BE2C (cell line): ENCODE measurements at regions not wholly inside any gene's neighbourhood (a gene's known extent, or its start where the extent isn't known, plus 50 kb on each side); places are given as distances from the start of the nearest gene placed in this dataset.

Source experiments
- DNase-seq: peaks from one replicate; pipeline ENCODE4 v3.0.0-alpha.2; 2020
- H3K27me3 ChIP-seq: fragments of 250-450 bp; sonication (Bioruptor Pico); 2 replicates; pipeline ENCODE4 v1.5.1; 2020; ENCODE audit warnings: mild to moderate bottlenecking
- H3K36me3 ChIP-seq: fragments of 250-450 bp; sonication (Bioruptor Pico); 2 replicates; pipeline ENCODE4 v1.5.1; 2020; ENCODE audit warnings: mild to moderate bottlenecking
- H3K4me1 ChIP-seq: fragments of 250-450 bp; sonication (Bioruptor Pico); 2 replicates; pipeline ENCODE4 v1.5.1; 2020
- H3K4me3 ChIP-seq: 2 replicates; pipeline ENCODE4 v1.5.1; 2011; ENCODE audit warnings: low read depth, low read length
- H3K9me3 ChIP-seq: fragments of 250-450 bp; sonication (Bioruptor Pico); 2 replicates; pipeline ENCODE4 v1.5.1; 2020
- TF ChIP-seq, protein P1 (sequence below): IDR thresholded peaks from 2 replicates; pipeline ENCODE4 v1.5.1; 2012; ENCODE audit warnings: mild to moderate bottlenecking, low read depth, low read length

DNA sequence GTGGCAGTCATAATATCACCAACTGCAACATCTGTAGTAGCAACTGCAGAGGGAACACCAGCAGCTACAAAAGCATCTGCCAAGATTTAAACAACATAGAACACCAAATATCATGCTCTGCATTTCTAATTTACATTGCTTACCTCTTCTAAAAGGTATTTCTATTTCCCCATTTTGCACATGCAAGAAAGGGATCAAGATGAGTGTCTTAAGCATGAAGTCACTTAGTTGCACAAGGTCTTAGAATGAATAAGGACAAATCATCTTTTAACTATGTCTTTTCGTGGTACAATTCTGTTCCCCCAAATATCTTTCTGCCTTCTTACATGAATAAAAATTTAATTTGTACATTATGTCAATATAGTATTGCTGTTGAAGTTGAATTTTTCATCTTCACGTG lies 1746.4 kb downstream of the EFNA5 start:
- no peaks in the 10 kb centered on the region for H3K27me3 ChIP-seq
- H3K9me3 ChIP-seq: no peaks in the 10 kb centered on the region
- no peaks in the 10 kb centered on the region for H3K36me3 ChIP-seq
- no peak overlapping the region for H3K4me3 ChIP-seq
- no peaks in the 10 kb centered on the region; the same call in 1 of the 2 replicates for H3K4me1 ChIP-seq
- TF ChIP-seq, protein P1, sequence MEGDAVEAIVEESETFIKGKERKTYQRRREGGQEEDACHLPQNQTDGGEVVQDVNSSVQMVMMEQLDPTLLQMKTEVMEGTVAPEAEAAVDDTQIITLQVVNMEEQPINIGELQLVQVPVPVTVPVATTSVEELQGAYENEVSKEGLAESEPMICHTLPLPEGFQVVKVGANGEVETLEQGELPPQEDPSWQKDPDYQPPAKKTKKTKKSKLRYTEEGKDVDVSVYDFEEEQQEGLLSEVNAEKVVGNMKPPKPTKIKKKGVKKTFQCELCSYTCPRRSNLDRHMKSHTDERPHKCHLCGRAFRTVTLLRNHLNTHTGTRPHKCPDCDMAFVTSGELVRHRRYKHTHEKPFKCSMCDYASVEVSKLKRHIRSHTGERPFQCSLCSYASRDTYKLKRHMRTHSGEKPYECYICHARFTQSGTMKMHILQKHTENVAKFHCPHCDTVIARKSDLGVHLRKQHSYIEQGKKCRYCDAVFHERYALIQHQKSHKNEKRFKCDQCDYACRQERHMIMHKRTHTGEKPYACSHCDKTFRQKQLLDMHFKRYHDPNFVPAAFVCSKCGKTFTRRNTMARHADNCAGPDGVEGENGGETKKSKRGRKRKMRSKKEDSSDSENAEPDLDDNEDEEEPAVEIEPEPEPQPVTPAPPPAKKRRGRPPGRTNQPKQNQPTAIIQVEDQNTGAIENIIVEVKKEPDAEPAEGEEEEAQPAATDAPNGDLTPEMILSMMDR: no peak
- DNase-seq: no peak

DNA sequence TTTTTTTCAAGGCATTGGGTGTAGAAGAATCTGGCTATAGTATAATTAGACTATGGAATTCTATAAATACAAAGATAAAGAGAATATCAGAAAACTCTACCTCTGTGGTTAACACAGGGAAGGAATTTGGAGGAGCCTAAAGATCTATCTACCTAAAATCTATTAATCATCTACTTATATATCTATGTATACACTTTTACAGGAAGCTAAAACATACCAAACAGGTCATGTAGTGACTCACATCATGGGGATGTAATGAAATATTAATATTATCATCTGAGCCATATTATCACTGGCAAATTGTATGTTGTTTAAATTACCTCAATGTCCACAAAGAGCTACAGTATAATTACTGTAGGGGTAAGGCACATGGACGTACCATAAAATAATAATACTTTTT lies 1748.2 kb downstream of the EFNA5 start:
- no peak for DNase-seq
- no peaks in the 10 kb centered on the region; the same call in 1 of the 2 replicates for H3K4me1 ChIP-seq
- no peaks in the 10 kb centered on the region for H3K9me3 ChIP-seq
- TF ChIP-seq, protein P1: no peak
- H3K27me3 ChIP-seq: no peaks in the 10 kb centered on the region
- H3K4me3 ChIP-seq: no peak overlapping the region
- no peaks in the 10 kb centered on the region for H3K36me3 ChIP-seq

DNA sequence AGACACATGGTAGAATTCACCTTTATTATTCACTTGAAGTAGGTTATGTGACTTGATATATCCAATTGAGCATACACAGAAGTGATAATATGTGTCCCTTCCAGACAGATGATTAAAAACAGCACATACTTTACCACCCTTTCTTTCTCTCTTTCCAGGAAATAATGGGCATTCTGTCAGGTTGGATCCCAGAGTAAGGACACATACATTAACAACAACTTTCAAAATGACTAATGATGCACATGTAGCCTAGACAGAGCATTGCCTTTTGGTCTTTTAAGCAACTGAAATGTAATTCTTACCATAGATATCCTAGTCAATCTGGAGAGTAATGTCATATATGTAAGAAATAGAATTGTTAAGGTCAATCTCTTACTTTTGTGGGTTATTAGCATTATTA lies 1748.7 kb downstream of the EFNA5 start:
- H3K4me1 ChIP-seq: no peaks in the 10 kb centered on the region; the same call in 1 of the 2 replicates
- H3K9me3 ChIP-seq: no peaks in the 10 kb centered on the region
- DNase-seq: no peak
- H3K27me3 ChIP-seq: no peaks in the 10 kb centered on the region
- TF ChIP-seq, protein P1: no peak
- no peaks in the 10 kb centered on the region for H3K36me3 ChIP-seq
- H3K4me3 ChIP-seq: no peak overlapping the region

DNA sequence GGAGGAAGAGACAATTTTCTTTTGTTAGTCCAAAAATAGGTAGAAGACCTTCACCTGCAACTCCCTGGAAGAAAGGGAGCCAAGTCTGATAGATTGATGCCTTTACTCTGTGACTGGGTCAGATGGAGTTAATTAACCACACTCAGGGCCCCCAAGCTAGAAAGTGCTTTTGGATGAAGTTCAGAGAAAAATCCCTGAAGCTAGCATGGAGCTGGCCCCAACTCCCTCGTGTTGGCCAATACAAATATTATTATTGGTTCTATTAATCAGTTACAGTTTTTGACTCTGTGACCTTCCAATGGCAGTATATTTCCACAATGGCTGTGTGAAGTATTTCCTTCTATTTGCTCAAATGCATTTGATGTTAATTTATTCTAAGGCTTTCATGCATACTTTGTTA lies 1753.5 kb downstream of the EFNA5 start:
- no peaks in the 10 kb centered on the region for H3K9me3 ChIP-seq
- no peak for DNase-seq
- TF ChIP-seq, protein P1: no peak

DNA sequence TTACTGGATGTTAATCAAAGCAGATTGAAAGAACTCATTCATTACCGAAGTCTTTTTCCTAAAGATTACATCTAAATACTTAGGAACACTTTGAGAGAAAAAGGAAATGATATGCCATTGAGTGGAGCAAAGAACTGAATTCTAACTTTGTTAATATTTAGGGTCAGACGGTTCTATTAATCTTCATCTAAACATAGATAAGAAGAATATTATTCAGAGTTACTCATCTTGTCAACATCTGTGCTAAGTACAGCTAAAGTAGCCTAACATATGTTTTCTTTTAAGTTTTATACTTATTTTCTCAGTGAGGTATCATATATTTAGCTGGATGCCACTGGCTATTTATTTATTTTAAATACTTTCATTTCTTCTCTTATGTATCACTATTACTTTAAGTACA lies 1763.7 kb downstream of the EFNA5 start:
- DNase-seq: no peak
- 0 out of 2 replicates have a peak, but pooled peaks cover 5% of the 10 kb centered on the region for H3K4me1 ChIP-seq
- H3K27me3 ChIP-seq: no peaks in the 10 kb centered on the region
- no peaks in the 10 kb centered on the region for H3K36me3 ChIP-seq
- TF ChIP-seq, protein P1: no peak
- no peaks in the 10 kb centered on the region for H3K9me3 ChIP-seq
- H3K4me3 ChIP-seq: no peak overlapping the region

More for the DNA sequence above, 1753.5 kb downstream of the EFNA5 start:
- no peaks in the 10 kb centered on the region for H3K36me3 ChIP-seq
- no peaks in the 10 kb centered on the region for H3K4me1 ChIP-seq
- no peak overlapping the region for H3K4me3 ChIP-seq
- H3K27me3 ChIP-seq: no peaks in the 10 kb centered on the region

DNA sequence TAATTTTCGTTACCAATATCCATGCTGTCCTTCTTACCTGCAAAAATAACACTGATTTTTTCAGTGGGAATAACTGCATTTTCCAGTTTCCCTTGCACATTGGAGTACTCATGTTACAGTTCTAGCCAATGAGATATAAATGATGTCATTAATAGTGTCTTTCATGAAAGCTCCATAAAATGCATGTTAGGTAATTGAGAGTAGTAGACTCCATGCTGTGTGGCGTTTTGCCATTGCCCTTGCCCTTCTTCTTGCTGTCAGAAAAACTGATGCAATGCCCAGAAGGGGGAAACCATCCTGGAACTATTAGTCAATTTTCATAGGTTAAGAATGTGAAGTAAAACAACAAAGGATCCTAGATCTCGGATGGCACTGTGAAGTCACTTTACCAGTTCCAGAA lies 1765.3 kb downstream of the EFNA5 start:
- no peak for DNase-seq
- TF ChIP-seq, protein P1: no peak
- Histone ChIP-seq H3K36me3 (no peaks in the 10 kb centered on the region), H3K9me3 (no peaks in the 10 kb centered on the region), H3K4me1 (0 out of 2 replicates have a peak, but pooled peaks cover 5% of the 10 kb centered on the region), H3K4me3 (no peak overlapping the region), H3K27me3 (no peaks in the 10 kb centered on the region)
